SIG-M5 treated with dmso at 0.1 percent for 504 hours (cell line): ENCODE measurements at regions not wholly inside any gene's neighbourhood (a gene's known extent, or its start where the extent isn't known, plus 50 kb on each side); places are given as distances from the start of the nearest gene placed in this dataset.

ENCODE experiments used
- DNase-seq: peaks from one replicate; lab custom pipeline; 2025; ENCODE audit not compliant: unreplicated experiment; lab: John Stamatoyannopoulos, UW

DNA sequence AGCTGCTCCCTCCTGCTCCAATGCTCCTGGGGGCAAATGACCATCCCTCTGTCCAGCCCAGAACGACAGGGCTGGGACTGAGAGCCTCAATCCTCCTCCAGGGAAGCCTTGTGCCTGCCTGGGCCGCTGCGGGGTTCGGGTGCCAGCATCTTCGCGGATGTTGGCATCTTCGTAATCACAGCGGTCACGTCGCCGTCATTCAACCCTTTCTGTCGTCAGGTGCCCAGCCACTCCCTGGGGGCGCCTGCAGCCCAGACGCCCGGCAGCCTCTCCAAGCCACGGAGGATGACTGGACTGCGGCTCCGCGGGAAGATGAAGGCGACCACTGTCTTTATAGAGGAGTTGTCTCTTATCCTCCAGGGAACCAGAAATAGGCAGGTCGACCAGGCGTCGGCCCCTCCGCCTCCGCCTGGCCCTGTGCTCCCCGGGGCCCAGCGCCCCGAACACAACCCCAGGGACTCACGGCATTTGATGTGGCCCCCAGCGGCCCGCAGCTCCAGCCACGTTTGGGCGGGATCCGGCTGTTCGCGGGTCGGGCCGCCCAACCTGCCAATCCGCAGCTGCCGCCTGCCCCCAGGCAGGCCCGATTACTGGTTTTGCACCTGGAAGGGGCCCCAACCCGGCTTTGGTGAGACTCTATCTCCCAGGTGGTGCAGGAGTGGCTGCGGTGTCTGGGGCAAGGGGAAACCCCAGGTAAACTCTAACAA lies 113.9 kb downstream of the THNSL2 start:
- no peak for DNase-seq

DNA sequence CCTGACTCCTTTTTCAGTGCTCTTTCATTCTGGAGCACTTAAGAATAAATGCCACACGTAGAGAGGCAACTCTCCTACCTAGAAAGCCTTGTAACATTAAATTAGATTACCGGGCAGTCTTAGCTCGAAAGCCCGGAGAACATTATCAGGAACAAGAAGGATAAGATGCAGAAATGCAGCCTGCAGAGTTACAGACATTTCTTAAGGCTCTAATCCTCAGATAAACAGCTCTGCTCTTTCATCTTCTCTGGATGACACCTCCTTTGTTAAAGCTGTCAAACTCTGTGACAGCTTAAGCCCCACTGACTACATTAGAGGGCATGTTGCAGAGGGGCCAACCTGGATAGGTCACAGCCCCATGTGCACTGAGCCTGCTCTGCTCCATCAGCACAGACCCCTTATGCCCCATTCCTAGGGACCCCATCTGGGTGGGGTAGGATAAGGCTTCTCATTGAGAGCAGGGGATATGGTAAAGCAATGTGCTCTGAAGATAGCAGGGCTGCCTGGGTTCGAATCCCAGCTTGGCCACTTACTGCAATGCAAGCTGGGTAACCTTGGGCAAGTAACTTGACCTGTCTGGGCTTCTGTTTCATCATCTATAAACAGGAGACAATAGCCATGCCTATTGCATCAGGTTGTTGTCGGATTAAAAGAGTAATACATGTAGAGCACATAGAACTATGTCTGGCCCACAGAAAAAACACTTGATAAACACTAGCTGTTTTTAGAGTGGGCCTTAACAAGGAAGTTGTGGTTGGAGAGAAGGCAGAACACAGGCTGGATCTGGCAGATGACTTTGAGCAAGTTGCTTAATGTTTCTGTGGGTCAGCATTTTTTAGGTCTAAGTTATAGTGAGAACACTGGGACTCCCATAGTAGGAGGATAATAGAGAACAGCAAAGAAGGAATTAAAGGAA lies 111.4 kb downstream of the THNSL2 start:
- peak; percentile 33 for DNase-seq

DNA sequence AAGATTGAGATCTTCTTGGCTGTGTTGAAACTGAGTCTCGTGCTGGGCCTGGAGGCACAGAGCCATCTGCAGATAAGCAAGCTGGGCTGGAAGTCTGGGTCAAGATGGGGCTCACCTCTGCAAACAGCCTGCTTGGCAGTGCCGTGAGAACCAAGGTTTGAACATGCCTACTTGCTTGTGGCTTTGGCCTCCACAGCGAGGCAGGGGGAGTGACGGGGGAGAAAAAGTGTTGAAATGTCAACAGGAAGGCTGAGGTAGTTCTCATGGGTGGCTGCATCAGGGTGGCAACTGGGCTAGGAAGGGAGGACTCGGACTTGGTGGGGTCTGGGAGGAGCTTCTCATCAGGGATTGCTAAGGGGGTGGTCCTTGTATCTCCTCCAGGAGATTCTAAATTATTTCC lies 99.7 kb downstream of the THNSL2 start:
- no peak for DNase-seq

DNA sequence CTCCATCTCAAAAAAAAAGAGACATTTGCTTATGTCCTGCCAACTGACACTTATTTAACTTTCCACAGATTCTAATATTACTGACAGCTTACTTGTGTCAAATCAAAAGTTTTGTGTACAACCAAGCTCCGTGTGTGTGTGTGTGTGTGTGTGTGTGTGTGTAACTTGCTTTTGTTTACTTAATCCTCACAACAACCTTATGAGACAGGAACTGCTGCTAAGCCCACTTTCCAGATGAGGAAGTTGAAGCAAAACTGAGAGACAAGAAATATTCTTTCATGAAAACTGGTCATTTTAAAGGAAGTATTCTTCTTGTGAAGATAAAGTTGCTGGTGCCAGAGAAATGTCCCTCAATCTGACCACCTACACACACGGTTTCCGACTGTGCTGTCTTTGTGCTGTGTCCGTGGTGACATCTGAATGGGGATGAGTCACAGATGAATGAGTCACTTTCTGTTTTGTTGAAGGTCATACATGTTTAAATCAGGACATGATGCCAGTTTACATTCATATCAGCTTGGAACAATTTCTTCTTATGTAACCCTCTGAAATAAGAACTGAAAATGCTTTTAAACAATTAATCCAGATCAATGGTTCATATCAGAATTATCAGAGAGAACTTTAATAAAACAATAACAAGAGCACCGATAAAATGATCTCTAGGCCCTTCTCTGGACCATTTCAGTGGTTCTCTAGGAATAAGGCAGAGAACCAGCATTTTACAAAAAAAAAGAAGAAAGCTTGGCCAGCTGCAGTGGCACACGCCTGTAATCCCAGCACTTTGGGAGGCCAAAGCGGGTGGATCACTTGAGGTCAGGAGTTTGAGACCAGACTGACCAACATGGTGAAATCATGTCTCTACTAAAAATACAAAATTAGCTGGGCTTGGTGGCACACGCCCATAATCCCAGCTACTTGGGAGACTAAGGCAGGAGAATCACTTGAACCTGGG lies 95.5 kb downstream of the THNSL2 start:
- peak; percentile 4 for DNase-seq

DNA sequence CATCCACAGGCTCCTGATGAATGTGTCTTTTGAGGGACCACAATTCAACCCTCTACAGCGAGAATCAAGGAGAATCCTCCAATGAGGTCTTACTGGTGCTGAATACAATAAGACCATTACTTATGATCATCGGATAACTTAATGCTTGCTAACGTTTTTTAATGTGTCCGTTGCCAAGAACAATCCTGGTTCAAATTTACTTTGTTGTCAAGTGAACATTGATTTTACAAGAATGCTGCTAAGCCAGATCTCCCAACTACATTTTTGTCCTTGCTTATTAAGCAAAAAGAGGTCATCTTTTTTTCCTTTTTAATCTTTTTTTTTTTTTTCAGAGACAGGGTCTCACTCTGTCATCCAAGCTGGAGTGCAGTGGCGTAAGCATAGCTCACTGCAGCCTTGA lies 93.7 kb downstream of the THNSL2 start:
- DNase-seq: no peak

DNA sequence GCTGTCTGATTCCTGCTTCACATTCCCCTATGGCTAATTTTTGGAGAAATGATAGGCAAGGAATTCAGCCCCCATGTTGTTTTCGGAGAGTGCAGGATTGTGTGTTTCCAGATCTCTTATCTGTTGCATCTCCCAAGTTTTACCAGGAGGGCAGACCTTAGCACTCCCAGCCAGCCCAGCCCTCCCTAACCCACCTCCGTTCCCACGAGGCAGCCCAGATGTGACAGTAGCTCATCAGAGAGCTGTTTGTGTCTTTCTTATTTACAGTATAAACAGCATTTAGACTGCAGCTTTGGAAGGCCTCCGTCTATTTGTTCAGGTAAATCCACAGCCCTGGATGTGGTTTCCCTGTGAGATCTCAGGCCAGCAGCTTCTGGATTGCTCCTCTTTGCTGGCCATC lies 91.6 kb downstream of the THNSL2 start:
- no peak for DNase-seq

DNA sequence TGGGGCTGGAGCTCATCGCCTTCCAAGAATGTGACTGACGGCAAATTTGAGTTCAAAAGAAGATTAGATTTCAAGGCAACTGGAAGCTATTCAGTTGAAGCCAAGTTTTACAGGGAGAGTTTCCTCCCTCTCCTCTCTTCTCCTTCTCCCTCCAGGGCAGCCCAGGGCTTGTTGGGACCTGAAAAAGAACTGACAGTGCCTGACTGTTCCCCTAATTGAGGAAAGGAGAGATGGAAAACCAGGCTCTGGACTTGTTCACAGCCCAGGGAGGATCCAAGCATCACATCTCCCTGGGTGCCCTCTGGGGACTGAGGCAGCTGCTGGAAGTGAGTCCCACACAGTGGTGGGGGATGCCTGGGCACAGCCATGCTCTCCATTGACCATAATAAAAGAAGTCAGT lies 88.1 kb downstream of the THNSL2 start:
- no peak for DNase-seq

DNA sequence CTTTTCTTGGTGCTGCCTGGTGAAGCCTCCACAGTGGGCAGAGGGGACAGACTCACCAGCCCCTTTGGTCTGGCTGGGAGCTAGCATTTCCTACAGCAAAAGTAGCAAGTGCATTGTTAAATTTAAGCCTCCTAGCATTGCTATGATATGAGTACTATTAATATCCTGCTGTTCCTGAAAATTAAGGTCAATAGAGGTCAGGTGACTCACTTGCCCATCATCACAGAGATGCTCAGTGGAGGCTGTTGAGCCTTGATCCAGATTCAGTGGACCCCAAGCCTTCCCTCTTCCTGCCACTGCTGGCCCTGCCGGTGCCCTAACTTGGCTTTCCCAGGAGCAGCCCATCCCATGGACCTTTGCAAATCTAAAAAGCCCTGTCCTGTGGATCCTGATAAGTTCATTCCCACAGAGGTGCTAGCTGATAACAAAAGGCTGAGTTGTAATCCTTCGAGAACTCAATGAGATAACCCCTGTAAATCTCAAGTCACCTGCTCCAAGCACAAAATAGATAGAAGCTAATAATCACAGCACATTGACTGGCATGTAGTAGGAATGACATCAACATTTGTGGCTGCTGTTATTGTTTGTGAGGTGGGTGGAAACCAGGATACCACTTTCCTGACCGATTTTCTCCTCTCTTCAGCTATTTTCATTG lies 84.4 kb downstream of the THNSL2 start:
- DNase-seq: no peak

DNA sequence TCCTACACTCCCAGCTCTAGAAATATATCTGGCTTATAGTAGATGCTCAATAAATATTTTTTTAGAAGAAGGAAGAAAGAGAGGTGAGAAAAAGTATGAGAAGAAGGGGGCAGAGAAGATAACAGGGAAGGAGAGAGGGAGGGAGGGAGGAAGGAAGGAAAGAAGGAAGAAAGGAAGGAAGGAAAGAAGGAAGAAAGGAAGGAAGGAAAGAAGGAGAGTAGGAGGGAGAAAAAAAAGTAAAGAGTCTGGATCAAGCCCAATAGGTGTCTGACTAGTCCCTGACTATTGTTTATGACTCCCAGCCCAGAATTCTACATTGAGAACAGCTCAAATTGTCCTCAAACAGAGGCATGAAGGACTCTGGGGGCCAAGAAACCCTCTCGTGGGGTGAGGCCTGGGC lies 83.9 kb downstream of the THNSL2 start:
- DNase-seq: no peak

DNA sequence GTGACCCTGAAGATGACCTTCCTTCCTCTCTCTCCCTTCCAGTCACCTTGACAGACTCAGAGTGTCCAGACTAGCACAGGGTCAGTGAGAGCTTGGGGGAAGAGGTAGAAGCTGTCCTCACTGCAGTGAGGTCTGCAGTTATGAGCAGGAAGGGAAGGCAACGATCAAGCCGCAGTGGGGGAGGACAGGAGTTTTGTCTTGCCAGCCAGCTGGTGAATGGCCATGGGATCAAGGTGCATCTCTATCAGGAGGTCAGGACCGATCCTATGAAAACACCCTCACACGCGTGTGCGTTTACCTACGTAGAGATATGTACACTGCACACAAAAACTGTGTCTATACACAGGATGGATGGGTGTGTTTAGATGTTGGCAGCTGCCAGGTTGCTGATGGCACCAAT lies 83.2 kb downstream of the THNSL2 start:
- no peak for DNase-seq

DNA sequence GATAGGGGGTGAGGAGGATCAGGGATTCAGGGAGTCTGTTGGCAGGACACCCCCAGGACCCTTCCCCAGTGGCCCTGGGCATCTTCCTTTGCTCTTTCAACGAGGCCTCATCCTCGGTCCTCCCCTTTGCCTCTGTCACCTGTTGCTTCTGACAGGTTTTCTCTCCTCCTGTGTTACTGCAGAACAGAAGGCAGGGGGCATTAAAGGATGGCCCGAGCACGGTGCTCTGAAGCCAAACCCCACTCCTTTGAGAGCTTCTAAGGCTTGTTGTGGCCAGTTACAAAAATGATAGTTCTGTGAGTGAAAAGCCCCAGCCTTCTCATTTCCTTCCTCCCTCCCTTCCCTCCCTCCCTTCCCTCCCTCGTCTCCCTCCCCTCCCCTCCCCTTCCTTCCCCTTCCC lies 82.5 kb downstream of the THNSL2 start:
- no peak for DNase-seq

DNA sequence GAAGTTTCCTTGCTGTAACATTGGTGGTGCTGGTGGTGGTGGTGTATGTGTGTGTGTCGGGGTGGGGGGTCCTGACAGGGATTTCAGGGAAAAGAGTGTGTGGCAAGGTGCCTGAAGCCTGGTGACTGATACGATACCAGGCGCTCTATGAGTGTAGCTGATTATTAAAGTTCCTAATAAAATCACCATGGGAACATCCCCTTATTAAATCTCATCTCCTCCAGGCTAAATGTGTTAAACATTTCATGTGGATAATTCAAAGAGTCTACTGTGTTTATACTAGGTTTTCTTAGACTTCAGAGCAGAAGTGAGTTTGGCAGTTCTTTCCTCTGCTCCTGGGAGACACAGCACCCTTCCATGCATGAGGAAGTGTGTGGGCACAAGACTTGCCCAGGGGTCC lies 82.0 kb downstream of the THNSL2 start:
- DNase-seq: no peak

DNA sequence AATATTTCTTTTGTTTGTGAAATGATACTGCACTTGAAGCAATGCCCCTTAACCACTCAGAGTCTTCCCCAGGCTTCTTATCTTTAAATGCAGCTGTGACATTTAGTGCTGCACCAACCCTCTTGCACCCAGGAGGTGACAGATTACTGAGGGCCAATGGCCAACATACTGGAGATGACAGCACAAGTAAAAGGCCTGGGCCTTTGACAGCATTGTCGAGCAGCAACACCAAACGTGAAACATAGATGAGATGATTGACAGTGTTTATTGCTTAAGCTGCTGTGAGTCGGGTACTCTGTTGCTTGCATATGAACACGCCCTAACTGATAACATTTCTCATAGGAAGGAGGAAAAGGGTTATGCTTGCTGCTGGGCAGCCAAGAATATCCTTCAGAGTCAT lies 80.3 kb downstream of the THNSL2 start:
- DNase-seq: no peak

DNA sequence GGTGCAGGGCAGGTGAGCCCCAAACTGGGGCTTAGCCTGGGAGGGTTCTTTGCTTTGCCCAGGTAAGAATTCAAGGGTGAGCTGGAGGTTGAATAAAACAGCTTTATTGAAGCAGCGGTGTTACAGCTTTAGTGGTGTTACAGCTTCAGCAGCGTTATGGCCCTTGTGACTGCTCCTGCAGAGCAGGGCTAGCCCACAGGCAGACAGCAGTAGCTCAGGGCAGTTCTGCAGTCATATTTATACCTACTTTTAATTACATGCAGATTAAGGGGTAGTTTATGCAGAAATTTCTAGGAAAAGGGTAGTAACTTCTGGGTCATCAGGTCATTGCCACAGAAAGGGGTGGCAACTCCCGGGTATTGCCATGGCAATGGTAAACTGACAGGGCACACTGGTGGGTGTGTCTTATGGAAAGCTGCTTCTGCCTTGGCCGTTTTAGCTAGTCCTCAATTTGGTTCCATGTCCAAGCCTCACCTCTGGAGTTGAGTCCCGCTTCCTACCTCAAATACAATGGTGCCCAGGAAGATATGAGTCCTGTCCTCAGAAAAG lies 78.2 kb downstream of the THNSL2 start:
- no peak for DNase-seq

DNA sequence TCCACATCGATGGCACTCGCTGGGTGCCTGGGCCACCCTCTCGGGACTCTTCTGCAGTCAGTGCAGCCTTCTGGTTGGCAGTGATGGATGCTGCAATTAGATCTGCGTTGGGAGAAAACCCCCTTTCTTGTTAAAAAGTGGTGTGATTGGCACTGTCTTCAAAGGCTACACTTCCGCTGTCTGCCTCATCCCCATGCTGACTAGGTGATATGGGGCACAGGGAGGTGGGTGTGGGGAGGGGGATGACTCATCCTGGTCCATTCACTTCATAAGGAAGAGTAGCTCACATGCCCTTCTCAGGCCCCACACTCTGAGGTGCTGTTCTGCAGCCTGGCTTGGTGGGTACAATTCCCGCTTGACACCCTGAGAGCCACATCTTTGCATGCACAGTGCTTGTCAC lies 77.4 kb downstream of the THNSL2 start:
- no peak for DNase-seq

DNA sequence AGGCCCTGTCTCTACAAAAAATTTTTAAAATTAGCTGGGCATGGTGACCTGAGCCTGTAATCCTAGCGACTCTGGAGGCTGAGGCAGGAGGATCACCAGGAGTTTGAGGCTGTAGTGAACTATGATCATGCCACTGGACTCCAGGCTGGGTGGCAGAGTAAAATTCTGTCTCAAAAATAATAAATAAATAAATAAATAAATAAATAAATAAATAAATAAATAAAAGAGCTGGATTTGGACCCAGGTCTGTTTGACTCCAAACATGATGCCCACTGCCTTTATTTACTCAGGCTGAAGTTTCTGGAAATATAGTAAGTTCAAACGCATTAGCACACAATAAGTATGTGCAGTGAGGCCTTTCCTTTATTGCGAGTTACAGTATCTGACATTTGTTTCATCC lies 75.0 kb downstream of the THNSL2 start:
- DNase-seq: no peak

DNA sequence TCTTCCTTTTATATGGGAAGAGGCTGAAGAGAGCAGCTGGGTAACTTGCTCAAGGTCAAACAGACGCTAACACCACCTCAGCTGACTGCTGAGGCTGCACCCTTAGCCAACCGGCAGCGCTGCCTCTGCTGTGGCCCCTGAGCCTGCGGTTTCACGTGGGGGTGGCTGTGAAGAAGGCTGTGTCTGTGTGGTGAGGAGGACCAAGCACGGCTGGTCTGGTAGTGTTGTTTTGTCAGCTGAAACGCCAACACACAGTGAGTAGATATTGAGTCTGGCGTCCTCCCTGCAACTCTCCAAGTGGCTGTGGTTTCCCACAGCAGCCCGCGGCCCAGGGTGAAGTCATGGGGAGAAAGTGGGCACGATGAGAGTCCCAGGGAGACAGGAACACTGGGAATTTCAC lies 69.6 kb downstream of the THNSL2 start:
- DNase-seq: no peak

DNA sequence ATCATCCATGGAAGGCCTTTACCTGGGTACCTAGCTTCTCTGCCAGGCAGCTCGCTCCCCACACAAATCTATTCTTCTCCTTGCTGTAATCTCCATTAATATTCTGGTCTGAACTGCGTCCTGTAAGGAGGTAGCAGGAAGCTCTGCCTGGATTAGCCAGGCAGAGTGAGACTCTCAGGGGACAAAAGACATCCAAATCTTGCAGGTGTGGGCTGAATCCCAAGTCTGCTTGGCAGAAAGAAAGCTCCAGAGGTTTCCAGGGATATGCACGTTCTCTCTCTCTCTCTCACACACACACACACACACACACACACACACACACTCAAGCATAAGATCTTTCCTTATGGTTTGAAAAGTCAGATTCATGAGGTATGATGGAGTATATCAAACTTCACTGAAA lies 66.5 kb downstream of the THNSL2 start:
- DNase-seq: no peak
